Left forelimb (tissue), 1 donor: ENCODE measurements at regions not wholly inside any gene's neighbourhood (a gene's known extent, or its start where the extent isn't known, plus 50 kb on each side); places are given as distances from the start of the nearest gene placed in this dataset.
"Not testable (repeated sequence)": the region's sequence is repeated elsewhere in the genome, so short reads cannot be mapped to it uniquely, and the experiment has no call there.

Experiments used
- DNase-seq: peaks from one replicate; pipeline ENCODE4 v3.0.0-alpha.2; 2018; ENCODE audit warnings: low spot score

GRCh38 chr2:36302911-36303310 lies 52.7 kb upstream of the CRIM1 start:
- DNase-seq: no peak

GRCh38 chr2:36301843-36302242 lies 53.7 kb upstream of the CRIM1 start:
- no peak for DNase-seq

- no peak for DNase-seq
Observed at GRCh38 chr2:36300697-36301096, 54.9 kb upstream of the CRIM1 start.

- no peak for DNase-seq
Observed at GRCh38 chr2:36296798-36297197, 58.8 kb upstream of the CRIM1 start.

GRCh38 chr2:36294316-36294721 lies 61.3 kb upstream of the CRIM1 start:
- DNase-seq: no peak

DNA sequence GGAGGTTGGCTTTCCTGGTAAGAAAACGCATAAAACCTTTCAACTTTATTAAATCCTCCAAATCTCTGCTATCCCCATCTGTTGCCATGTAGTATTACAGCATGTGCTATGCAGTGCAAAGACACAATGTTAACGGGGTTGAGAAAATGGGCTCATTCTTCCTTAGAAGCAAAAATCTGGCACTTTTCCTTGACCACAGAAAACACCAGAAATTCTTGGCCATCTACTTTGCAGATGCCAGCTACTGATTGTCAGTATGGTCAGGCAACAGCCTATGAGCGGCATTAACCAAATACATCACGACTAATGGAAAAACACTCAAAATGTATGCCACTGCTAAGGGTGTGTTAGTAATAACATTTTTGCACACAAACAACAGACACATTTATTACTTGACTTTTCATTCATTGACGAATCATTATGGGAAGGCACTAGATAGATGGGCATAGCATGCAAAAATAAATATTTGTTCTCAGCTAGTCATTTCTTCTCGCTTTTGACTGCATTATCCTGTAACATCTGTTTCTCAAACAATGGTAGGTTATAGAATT lies 65.2 kb upstream of the CRIM1 start:
- DNase-seq: no peak

GRCh38 chr2:36289731-36290130 lies 65.8 kb upstream of the CRIM1 start:
- DNase-seq: no peak

- DNase-seq: no peak
Observed at GRCh38 chr2:36287363-36288275, 68.0 kb upstream of the CRIM1 start.

GRCh38 chr2:36279506-36279905 lies 76.1 kb upstream of the CRIM1 start:
- DNase-seq: not testable (repeated sequence)

GRCh38 chr2:36277881-36278523 lies 77.6 kb upstream of the CRIM1 start:
- no peak for DNase-seq

DNA sequence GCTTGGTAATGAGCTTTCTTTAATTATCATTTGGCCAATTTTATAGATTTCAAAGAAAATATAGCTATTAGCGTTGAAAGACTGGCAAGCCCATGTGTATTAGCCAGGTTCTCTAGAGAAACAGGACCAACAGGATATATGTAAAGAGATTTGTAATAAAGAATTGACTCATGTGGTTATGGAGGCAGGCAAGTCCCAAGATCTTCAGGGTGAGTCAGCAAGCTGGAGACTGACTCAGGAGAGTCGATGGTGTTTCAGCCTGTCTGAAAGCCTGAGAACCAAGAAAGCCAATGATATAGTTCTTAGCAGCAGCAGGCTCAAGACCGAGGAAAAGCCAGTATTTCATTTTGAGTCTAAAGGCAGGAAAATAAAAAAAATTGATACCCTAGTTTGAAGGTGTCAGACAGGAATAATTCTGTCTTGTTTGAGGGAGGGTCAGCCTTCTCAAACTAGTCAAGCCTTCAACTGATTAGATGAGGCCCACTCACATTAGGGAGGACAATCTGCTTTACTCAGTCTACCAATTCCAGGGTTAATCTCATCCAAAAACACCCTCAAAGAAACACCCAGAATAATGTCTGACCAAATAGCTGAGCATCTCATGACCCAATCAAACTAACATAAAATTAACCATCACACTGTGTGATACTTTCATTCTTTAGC lies 78.3 kb upstream of the CRIM1 start:
- DNase-seq: no peak

- no peak for DNase-seq
Observed at GRCh38 chr2:36271266-36271665, 84.3 kb upstream of the CRIM1 start.

DNA sequence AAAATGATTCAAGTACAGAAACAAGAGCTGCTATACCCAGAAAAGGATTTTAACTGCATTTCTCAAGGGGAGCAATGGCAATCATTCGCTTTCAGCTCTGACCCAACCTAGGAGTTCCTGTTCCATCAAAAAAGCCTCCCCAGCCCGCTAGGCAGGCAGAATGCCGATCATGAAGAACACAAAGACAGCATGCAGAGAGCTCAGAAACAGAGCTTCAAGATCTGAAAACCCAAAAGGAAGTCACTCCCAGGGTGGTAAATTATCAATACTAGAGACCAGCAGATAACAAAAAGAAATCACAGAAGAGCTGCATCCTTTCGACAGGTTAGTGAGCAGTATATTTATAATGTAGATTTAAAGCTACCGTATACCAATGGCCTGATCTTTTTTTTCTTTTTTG lies 84.8 kb upstream of the CRIM1 start:
- DNase-seq: no peak

DNA sequence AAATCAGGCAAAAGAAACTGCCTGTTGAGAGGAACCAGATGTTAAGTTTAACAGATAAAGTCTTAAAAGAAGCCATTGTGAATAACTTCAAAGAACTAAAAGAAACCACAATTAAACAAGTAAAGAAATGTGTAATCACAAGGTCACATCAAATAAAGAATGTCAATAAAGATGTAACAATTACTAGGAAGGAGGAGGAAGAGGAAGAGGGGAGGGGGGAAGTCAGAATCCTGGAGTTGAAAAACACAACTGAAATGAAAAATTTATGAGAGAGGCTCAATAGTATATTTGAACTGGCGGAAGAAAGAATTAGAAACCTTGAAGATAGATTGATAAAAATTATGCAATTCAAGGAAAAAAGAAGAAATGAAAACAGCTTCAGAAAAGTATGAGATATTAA lies 88.4 kb upstream of the CRIM1 start:
- DNase-seq: no peak

- DNase-seq: no peak
Observed at GRCh38 chr2:36266536-36267121, 88.9 kb upstream of the CRIM1 start.

DNA sequence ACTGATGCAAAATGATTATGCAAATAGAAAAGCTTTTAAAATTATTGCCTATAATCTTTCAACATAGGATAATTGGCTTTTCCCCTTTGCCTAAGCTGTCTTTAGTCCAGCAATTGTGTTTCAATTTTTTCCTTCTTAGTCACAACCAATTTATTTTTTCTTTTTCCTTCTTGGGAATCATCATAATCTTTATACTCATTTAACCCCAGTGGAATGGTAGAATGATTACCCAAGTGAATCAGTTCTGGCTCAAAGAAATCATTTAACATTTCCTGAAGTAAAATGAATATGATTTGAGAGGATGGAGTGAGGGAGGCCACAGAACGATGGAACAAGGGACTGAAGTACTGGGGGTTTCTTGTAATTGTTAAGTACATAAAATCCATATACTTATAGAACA lies 93.0 kb upstream of the CRIM1 start:
- DNase-seq: no peak

DNA sequence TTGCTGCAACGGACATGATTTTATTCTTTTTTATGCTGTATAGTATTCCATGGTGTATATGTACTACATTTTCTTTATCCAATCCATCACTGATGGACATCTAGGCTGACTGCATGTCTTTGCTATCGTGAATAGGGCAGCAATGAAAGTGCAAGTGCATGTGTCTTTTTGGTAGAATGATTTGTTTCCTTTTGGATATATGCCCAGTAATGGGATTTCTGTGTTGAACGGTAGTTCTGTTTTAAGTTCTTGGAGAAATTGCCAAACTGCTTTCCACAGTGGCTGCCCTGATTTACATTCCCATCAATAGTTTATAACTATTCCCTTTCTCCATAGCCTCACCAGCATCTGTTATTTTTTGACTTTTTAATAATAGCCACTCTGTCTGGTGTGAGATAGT lies 99.7 kb upstream of the CRIM1 start:
- DNase-seq: no peak

DNA sequence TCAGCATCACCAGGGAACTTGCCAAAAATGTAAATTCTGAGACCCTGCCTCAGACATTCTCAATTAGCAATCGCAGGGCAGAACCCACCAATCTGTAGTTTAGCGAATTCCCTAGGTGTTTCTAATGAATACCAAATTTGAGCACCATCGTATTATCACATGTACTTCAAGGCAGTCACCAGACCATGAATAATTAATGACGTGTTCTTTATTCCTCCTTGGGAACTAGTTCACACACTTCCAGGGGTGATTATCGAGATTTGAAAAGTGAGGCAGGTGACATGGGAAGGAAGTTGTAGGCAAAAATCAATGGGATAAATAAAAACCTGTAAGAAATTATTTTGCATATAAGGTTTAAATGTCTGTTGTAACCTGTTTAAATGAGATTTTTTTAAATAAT lies 102.5 kb upstream of the CRIM1 start:
- no peak for DNase-seq

DNA sequence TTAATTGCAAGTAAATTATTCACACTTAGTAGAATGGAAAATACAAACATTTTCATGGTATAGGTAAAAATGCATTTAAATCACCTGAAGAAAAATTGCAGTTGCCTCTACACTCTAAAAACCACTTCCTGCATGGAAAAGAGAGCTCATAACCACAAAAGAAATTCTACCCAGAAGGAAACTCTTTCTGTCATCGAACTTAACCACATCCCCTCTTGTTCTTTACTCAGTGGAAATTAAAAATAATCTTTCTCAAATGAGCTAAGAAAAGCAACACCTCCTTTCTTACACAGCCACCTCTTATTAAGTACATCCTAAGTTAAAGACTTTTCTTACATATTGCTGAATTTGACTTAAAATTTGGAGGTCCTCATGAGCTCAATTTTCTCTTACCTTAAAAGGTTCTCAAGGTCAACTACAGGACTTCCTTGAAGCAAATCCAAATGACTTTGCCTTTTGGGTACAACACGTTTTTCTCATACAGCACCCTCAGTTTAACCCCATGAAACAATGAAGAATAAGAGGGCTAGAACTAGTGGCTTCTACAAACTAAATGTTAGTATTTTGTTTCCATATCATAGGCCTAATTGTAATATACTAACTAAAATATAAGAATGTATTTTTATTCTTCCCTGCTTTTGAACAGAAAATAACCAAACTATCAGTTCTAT lies 109.1 kb upstream of the CRIM1 start:
- DNase-seq: no peak

- DNase-seq: no peak
Observed at GRCh38 chr2:36245651-36246050, 109.9 kb upstream of the CRIM1 start.

DNA sequence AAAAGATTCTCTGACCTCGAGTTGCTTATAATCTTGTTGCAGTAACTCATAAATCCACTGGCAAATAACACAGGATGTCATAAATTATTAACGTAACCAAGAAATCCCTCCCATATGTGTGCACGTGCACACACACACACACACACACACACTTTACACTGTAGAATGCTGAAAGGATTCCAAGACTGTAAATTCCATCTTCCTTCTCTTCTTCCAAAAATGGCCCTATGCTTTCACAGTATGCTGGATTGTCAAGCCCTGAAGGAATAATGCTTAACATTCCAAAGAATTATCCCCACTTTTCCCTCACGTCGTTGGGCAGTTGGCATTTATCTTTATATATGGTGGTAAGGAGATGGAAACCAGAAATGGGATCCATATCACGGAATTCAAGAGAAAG lies 117.5 kb upstream of the CRIM1 start:
- no peak for DNase-seq

GRCh38 chr2:36235882-36236281 lies 119.7 kb upstream of the CRIM1 start:
- DNase-seq: no peak
